DND-41 (cell line): ENCODE measurements at regions not wholly inside any gene's neighbourhood (a gene's known extent, or its start where the extent isn't known, plus 50 kb on each side); places are given as distances from the start of the nearest gene placed in this dataset.

Experiments
- EZH2 ChIP-seq: IDR thresholded peaks from 3 replicates; pipeline ENCODE4 v1.6.1; 2012; ENCODE audit warnings: borderline replicate concordance, low read depth, mild to moderate bottlenecking, moderate library complexity, low read length, inconsistent platforms; ENCODE audit not compliant: severe bottlenecking
- TF ChIP-seq, protein P1 (sequence below): IDR thresholded peaks from 2 replicates; pipeline ENCODE4 v1.5.1; 2012; ENCODE audit warnings: borderline replicate concordance, low read length, moderate library complexity, mild to moderate bottlenecking; ENCODE audit not compliant: poor library complexity, severe bottlenecking; ENCODE audit errors: extremely low read depth

DNA sequence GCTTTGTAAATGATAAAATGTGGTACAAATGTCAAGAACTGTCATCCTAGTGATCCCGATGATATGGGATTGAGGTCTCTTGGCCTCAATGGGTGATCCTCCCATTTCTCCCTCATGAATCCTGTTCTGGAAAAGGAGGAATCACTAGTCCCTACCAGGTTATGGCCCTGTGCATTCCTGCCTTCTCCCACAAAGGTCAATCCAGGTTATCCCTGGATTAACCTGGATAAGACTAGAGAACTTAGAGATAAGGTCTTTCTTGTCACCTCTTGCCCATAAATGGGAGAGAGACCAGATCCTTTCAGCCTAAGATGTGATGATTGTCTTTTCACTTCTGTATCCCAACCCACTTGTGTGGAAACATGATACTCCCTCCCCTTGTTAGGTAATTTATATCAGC lies 396.7 kb downstream of the BUD13 start:
- TF ChIP-seq, protein P1, sequence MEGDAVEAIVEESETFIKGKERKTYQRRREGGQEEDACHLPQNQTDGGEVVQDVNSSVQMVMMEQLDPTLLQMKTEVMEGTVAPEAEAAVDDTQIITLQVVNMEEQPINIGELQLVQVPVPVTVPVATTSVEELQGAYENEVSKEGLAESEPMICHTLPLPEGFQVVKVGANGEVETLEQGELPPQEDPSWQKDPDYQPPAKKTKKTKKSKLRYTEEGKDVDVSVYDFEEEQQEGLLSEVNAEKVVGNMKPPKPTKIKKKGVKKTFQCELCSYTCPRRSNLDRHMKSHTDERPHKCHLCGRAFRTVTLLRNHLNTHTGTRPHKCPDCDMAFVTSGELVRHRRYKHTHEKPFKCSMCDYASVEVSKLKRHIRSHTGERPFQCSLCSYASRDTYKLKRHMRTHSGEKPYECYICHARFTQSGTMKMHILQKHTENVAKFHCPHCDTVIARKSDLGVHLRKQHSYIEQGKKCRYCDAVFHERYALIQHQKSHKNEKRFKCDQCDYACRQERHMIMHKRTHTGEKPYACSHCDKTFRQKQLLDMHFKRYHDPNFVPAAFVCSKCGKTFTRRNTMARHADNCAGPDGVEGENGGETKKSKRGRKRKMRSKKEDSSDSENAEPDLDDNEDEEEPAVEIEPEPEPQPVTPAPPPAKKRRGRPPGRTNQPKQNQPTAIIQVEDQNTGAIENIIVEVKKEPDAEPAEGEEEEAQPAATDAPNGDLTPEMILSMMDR = no peak
- TF ChIP-seq EZH2 = no peak
